Superior temporal gyrus (tissue), 1 donor: ENCODE measurements at regions not wholly inside any gene's neighbourhood (a gene's known extent, or its start where the extent isn't known, plus 50 kb on each side); places are given as distances from the start of the nearest gene placed in this dataset.

Experiments used
- DNase-seq: peaks from one replicate; pipeline ENCODE4 v3.0.0-alpha.2; 2016; ENCODE audit errors: extremely low spot score

DNA sequence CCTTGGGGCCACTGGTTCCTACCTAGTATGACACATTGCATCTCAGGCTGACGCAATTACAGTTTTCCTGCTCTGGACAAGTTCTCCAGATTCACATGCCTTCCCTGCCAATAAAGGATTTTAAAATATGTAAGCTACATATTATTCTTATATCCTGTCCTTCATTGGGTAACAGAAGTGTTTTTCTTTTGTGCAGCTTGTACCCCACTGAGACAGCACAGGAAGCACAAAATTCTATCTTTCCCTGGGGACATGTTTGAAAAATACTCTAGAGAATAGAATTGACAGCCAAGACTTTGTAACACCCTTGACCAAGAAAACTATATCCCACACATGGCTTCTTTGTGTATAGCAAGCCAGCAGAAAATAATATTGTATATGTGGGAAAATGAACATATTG, 456.8 kb downstream of the MAFB start:
- DNase-seq: no peak

DNA sequence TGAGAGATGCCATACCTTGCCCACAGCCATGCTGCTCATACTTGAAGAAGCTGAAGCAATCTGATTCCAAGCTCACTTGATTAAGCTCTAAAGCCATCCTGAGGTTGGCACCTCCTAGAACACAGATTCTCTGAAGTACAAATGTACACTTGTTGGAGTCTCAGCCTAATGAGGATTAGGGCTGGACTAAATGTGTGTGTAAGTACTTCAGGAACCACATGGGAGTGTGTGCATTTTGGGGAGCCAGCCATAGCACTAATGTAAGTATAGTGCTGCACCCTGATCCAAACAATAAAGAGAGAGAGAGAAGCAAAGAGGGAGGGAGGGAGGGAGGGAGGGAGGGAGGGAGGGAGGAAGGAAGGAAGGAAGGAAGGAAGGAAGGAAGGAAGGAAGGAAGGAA, 458.6 kb downstream of the MAFB start:
- DNase-seq: no peak

DNA sequence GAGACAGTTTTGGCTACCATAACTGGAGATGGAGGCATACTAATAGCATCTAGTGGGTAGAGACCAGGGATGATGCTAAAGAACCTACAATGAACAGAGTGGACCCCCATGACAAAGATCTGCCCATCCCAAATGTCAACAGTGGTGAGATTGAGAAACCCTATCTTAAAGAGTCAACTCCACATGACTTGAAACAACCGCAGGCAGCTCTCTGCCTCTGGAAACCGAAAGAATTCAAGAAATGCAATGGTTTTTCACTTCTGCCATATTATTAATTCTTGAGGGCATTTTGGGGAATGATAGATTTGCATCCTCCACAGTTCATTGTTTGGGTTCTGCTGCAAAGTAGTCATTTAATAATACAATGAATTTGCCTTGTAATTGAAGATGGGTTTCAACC, 463.4 kb downstream of the MAFB start:
- DNase-seq: no peak

- no peak for DNase-seq
Observed at GRCh38 chr20:40223810-40224209, 465.2 kb downstream of the MAFB start.

- no peak for DNase-seq
Observed at GRCh38 chr20:40218971-40219370, 470.1 kb downstream of the MAFB start.

DNA sequence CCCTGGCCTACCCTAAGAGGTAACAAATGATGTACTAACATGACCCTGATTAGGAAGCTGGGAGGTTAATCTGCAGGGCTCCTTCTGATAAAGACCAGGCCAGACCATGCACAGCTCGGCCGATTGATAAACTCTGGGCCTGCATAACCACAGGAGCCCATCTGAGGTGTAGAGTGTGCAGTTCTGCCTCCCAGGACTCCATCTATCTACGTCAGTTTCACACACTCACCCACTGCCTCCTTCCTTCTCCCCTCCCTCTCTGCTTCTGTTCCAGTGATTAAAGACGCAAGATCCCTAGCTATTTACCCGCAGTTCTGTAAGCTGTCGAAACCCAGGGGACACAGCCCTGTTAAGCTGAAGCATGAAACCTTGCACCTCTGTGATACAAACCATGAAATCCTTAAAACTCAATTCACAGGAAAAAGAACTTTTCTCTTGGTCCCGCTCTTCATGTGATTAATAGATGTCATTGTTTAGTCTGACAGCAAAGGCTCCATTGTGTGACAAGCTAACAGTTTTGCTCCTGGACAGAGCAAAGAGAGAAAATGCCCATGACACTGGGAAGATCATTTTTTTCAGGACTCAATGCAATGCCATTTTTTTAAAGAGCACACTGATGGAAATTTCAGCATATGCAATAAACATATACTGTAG, 470.6 kb downstream of the MAFB start:
- DNase-seq: peak; percentile 72

DNA sequence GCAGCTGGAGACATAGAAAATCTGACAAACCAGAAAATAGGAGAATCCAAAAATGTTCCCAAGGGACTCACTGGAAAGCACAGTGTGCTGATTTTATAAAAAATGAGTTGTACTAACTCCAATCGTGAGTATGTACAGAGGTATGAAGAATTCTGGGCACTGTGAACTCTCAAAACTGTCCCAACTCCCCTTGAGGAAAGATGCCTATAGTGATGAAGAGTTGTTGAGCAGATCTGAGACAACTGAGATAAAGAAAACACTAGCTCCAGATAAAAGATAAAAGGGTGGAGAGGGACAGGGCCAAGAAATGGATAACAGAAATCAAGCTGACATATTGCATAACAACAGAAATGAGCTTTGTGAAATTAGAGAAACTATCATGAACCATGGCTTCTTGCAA, 481.4 kb downstream of the MAFB start:
- no peak for DNase-seq

GRCh38 chr20:40205971-40206370, 483.1 kb downstream of the MAFB start:
- DNase-seq: no peak

DNA sequence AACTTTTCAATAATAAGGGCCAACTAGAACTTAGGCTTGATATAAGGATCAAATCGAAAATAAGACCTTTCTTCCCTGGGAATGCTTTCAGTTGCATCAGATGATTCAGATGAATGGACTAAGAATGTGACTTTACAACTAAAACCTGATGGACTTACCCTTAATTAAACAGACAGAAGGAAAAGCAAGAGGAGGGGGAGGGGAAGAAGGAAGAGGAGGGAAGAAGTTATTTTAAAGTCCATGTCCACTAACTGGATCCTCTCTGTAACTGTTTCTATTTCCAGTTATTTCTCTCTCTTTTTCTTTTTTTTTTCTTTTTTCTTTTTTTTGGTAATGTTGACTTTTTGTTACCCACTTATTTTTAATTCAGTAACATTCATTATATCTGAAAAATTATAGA, 486.0 kb downstream of the MAFB start:
- no peak for DNase-seq

GRCh38 chr20:40197691-40198090, 491.3 kb downstream of the MAFB start:
- DNase-seq: no peak

- DNase-seq: no peak
Observed at GRCh38 chr20:40196846-40197436, 492.1 kb downstream of the MAFB start.

GRCh38 chr20:40195742-40196141, 493.3 kb downstream of the MAFB start:
- DNase-seq: no peak

- DNase-seq: no peak
Observed at GRCh38 chr20:40192529-40192928, 496.5 kb downstream of the MAFB start.

DNA sequence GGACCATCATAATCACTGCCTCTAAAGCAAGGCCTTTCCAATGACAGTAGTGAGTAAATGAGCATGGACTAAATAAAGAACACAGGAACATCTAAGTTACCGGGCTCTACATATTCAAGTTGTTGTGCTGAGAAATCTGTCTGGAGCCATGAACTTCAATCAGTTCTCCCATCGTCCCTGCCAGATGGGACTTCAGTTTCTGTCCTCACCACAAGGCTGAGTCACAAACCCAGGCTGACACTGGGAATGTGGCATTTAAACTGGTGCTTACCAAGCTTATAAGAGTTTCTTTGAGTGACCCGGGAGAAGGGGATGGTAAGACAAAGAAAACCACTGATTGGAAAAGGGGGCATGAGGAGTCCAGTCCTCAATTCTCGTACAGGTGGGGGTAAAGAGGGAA, 497.0 kb downstream of the MAFB start:
- DNase-seq: no peak

DNA sequence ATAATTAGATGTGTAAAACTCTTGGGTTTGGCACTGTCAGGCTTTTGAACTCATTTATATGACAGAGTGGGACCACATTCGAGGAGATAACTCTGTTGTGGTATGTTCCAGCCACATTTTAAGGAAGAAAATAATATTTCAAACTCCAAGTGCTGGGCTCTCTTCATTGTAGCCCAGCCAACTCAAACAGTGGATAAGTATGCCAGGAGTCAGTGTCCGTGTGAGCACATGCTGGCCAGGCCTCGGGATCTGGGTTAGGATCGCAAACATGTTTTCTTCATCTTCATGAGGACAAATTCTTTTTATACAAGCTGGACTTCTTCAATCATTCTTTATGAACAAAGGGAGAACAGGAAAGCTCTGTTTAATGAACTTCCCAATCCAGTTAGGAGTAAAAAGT, 497.5 kb downstream of the MAFB start:
- DNase-seq: no peak

DNA sequence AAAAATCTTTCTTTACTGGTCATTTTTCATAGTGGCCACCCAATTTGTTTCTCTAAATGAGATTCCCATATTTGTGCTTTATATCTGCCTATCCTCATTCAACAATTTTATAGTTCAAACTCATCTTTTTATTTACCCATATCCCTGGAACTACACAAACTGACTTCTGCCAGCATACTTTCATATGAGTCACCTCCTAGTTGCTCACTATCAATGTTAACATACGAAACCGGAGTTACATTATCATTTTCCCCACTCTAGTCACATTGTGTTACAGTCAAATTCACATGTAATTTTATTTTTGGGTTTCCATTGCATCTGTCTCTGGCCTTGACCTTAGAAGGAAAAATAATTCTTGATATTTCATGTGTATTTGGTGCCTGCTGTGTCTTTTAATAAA, 499.4 kb downstream of the MAFB start:
- DNase-seq: no peak

GRCh38 chr20:40188319-40188718, 500.7 kb downstream of the MAFB start:
- DNase-seq: no peak

DNA sequence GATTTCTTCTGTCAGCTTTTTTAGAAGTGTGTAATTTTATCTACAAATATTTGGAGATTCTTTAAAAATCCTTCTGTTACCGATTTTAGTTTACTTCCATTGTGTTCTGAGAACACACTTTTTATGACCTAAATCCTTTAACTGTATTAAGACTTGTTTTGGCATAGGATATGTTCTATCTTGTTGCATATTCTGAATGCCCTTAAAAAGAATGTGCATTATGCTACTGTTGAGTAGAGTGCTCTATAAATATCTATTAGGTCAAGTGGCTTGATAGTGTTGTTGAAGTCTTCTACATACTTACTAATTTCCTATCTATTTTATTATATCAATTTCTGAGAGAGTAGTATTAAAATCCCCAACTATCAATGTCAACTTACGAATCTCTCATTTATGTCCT, 502.2 kb downstream of the MAFB start:
- DNase-seq: no peak

DNA sequence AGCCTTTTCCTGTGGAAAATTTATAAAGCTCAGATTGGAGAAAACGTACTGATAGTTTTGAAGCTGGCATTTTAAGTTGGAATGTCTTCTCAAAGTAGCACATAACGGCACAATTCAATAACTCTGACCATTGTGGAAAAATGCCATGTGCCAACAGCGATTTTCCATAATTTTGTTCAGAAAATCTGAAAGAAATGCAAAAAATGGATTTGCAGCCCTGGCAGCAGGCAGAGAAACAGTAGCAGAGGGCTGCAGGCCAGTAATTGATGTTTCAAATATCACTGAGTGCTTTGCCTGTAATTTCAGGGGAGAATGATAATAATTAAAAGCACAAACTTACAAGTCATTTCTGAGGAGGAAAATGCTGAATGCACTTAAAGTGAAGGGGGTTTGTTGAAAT, 507.4 kb downstream of the MAFB start:
- no peak for DNase-seq

DNA sequence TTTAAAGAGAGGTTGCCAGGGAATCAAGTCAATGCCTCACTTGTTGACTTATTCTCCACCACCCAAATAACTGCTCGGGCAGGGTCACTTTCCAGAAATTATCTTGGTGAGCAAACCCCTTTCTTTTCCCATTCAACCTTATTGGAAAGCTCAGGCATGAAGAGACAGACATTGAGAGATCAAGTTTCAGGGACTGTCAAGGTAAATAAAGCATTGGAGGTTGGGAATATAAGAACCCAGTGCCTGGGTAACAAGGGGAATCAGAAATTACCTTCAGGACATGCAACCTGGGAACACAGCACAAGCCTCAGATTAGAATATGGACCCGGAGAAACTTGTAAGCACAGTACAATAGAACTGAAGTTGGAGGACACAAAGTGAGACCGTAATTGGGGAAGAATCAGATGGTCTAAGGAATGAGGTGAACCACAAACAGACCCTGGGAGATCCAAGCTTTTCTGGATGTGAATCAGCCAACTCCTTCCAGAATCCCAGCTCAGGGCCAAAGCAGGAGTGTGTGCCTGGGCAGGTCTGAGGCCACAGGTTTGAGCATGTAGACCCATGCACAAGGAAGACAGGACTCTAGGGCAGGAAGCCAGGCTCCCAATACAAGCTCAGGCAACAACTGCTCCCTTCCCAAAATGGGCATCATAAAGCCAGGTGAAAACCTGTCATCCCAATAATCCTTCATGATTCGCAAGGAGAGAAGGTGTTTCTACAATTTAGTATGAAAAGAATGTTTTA, 512.8 kb downstream of the MAFB start:
- no peak for DNase-seq

GRCh38 chr20:40175296-40175695, 513.7 kb downstream of the MAFB start:
- no peak for DNase-seq

DNA sequence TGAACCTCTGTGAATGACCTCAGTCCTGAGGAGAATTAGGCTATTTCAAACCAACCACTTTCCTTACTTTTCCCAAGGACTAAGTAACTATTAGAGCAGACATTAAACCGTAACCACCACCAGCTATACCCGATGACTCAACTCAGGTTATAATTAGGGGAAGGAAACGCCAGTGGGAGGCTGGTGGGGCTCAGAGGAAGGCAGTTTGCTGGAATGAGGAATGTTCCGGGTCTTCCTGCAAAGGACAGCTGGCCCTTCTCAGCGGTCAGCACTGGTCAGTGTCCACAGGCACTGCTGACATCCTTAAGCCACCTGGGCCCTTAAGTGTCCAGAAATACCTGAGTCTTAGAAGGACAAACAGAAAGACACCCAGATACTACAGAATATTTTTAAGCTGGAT, 515.2 kb downstream of the MAFB start:
- DNase-seq: no peak

GRCh38 chr20:40168981-40169620, 519.9 kb downstream of the MAFB start:
- DNase-seq: no peak
